Epithelial cell of proximal tubule (primary cell): ENCODE measurements at regions not wholly inside any gene's neighbourhood (a gene's known extent, or its start where the extent isn't known, plus 50 kb on each side); places are given as distances from the start of the nearest gene placed in this dataset.

Experiments
- DNase-seq: peaks from one replicate; pipeline ENCODE4 v3.0.0-alpha.2; 2011; ENCODE audit warnings: low read depth
- H3K4me3 ChIP-seq: 2 replicates; pipeline ENCODE4 v1.5.1; 2011; ENCODE audit warnings: low read depth, mild to moderate bottlenecking, low read length
- CTCF ChIP-seq: conservative IDR thresholded peaks from 2 replicates; pipeline ENCODE4 v1.5.1; 2012; ENCODE audit warnings: low read depth, mild to moderate bottlenecking, low read length

GRCh38 chr16:86970726-86971125 lies 346.5 kb downstream of the C16orf95 start:
- no peak overlapping the region for H3K4me3 ChIP-seq
- DNase-seq: no peak
- no peak for TF ChIP-seq CTCF

GRCh38 chr16:86971251-86971650 lies 345.9 kb downstream of the C16orf95 start:
- no peak for TF ChIP-seq CTCF
- no peak overlapping the region for H3K4me3 ChIP-seq
- no peak for DNase-seq

- TF ChIP-seq CTCF: no peak
- no peak overlapping the region for H3K4me3 ChIP-seq
- DNase-seq: no peak
These were observed 343.1 kb downstream of the C16orf95 start for GRCh38 chr16:86974120-86974519.

- DNase-seq: peak; percentile 32
- no peak for TF ChIP-seq CTCF
- H3K4me3 ChIP-seq: no peak overlapping the region
These were observed 341.7 kb downstream of the C16orf95 start for GRCh38 chr16:86975445-86975844.

- TF ChIP-seq CTCF: no peak
- no peak overlapping the region for H3K4me3 ChIP-seq
- DNase-seq: no peak
These were observed 340.0 kb downstream of the C16orf95 start for GRCh38 chr16:86977076-86977676.

- TF ChIP-seq CTCF: no peak
- no peak overlapping the region for H3K4me3 ChIP-seq
- DNase-seq: no peak
These were observed 338.7 kb downstream of the C16orf95 start for GRCh38 chr16:86978445-86979030.

- DNase-seq: no peak
- no peak overlapping the region for H3K4me3 ChIP-seq
- TF ChIP-seq CTCF: no peak
These were observed 338.1 kb downstream of the C16orf95 start for GRCh38 chr16:86979061-86979460.
